ENCODE measurements at regions not wholly inside any gene's neighbourhood (a gene's known extent, or its start where the extent isn't known, plus 50 kb on each side); places are given as distances from the start of the nearest gene placed in this dataset.
A peak's percentile ranks its signal among the peaks of the same experiment; 100 is the strongest.

GRCh38 chr2:217515615-217516309 lies 487.0 kb downstream of the TNS1 start:
- no peak overlapping the region for H3K4me3 ChIP-seq
- H3K36me3 ChIP-seq = no peaks in the 10 kb centered on the region
- H3K27me3 ChIP-seq = no peaks in the 10 kb centered on the region
- TF ChIP-seq CTCF (IDR thresholded peaks at IDR 0.05; ENCODE audit: low read depth, low read length) = no peak
- H3K9me3 ChIP-seq (ENCODE audit: low read depth) = no peaks in the 10 kb centered on the region
- no peak for DNase-seq (ENCODE audit: low read depth in 1 of 2, low spot score in 1 of 2)
- H3K4me1 ChIP-seq (ENCODE audit: low read depth) = peaks cover 17% of the 10 kb centered on the region
- H3K27ac ChIP-seq = no peak overlapping the region

GRCh38 chr2:217513258-217513657 lies 489.5 kb downstream of the TNS1 start:
- Histone ChIP-seq H3K27ac (no peak overlapping the region), H3K9me3 (ENCODE audit: low read depth) (no peaks in the 10 kb centered on the region), H3K27me3 (no peaks in the 10 kb centered on the region), H3K4me1 (ENCODE audit: low read depth) (peaks cover 20% of the 10 kb centered on the region), H3K4me3 (no peak overlapping the region), H3K36me3 (no peaks in the 10 kb centered on the region)
- DNase-seq (ENCODE audit: low read depth in 1 of 2, low spot score in 1 of 2) = peak in 1 of 2 donors; percentile 3
- no peak for TF ChIP-seq CTCF (IDR thresholded peaks at IDR 0.05; ENCODE audit: low read depth, low read length)

GRCh38 chr2:217512728-217513127 lies 490.1 kb downstream of the TNS1 start:
- Histone ChIP-seq H3K9me3 (ENCODE audit: low read depth) (no peaks in the 10 kb centered on the region), H3K4me1 (ENCODE audit: low read depth) (peaks cover 20% of the 10 kb centered on the region), H3K4me3 (no peak overlapping the region), H3K36me3 (no peaks in the 10 kb centered on the region), H3K27me3 (no peaks in the 10 kb centered on the region), H3K27ac (no peak overlapping the region)
- TF ChIP-seq CTCF (IDR thresholded peaks at IDR 0.05; ENCODE audit: low read depth, low read length) = no peak
- DNase-seq (ENCODE audit: low read depth in 1 of 2, low spot score in 1 of 2) = no peak

GRCh38 chr2:217512259-217512658 lies 490.5 kb downstream of the TNS1 start:
- H3K4me3 ChIP-seq = no peak overlapping the region
- H3K9me3 ChIP-seq (ENCODE audit: low read depth) = no peaks in the 10 kb centered on the region
- H3K4me1 ChIP-seq (ENCODE audit: low read depth) = peaks cover 20% of the 10 kb centered on the region
- no peaks in the 10 kb centered on the region for H3K27me3 ChIP-seq
- DNase-seq (ENCODE audit: low read depth in 1 of 2, low spot score in 1 of 2) = no peak
- TF ChIP-seq CTCF (IDR thresholded peaks at IDR 0.05; ENCODE audit: low read depth, low read length) = no peak
- H3K27ac ChIP-seq = no peak overlapping the region
- H3K36me3 ChIP-seq = no peaks in the 10 kb centered on the region

GRCh38 chr2:217511850-217512249 lies 490.9 kb downstream of the TNS1 start:
- TF ChIP-seq CTCF (IDR thresholded peaks at IDR 0.05; ENCODE audit: low read depth, low read length) = no peak
- Histone ChIP-seq H3K27me3 (no peaks in the 10 kb centered on the region), H3K27ac (no peak overlapping the region), H3K4me3 (no peak overlapping the region), H3K9me3 (ENCODE audit: low read depth) (no peaks in the 10 kb centered on the region), H3K4me1 (ENCODE audit: low read depth) (peaks cover 20% of the 10 kb centered on the region), H3K36me3 (no peaks in the 10 kb centered on the region)
- no peak for DNase-seq (ENCODE audit: low read depth in 1 of 2, low spot score in 1 of 2)
